SK-N-SH (cell line): ENCODE measurements at regions not wholly inside any gene's neighbourhood (a gene's known extent, or its start where the extent isn't known, plus 50 kb on each side); places are given as distances from the start of the nearest gene placed in this dataset.

Experiments
- CTCF ChIP-seq: fragments of 200-600 bp; sonication (generic); IDR thresholded peaks from 2 replicates; pipeline ENCODE4 v1.6.1; 2017; ENCODE audit warnings: antibody characterized with exemption, mild to moderate bottlenecking, moderate library complexity
- ELF1 ChIP-seq: IDR thresholded peaks from 2 replicates; pipeline ENCODE4 v1.4.0; 2012
- EP300 ChIP-seq, 2 experiments: IDR thresholded peaks; 2 replicates each; pipeline versions ENCODE4 v1.4.0 to v1.6.1; 2012; ENCODE audit warnings: borderline replicate concordance in 1 of 2, low read depth in 1 of 2, low read length in 1 of 2
- EZH2phosphoT487 ChIP-seq: fragments of 200-600 bp; sonication (generic); IDR thresholded peaks from 2 replicates; pipeline ENCODE4 v1.6.1; 2017; ENCODE audit warnings: low read depth, mixed run types, mild to moderate bottlenecking, antibody characterized with exemption, moderate library complexity, borderline replicate concordance
- FOXM1 ChIP-seq: IDR thresholded peaks from 2 replicates; pipeline ENCODE4 v1.4.0; 2012; ENCODE audit warnings: low read depth, mild to moderate bottlenecking
- IRF3 ChIP-seq: fragments of 150-350 bp; IDR thresholded peaks from 2 replicates; pipeline ENCODE4 v1.6.1; 2016; ENCODE audit warnings: mild to moderate bottlenecking, low read depth, low read length
- MXI1 ChIP-seq: IDR thresholded peaks from 2 replicates; pipeline ENCODE4 v1.6.1; 2012; ENCODE audit warnings: mild to moderate bottlenecking, low read depth, low read length, improper control_type of control experiment
- POLR2AphosphoS5 ChIP-seq: IDR thresholded peaks from 2 replicates; pipeline ENCODE4 v1.6.1; 2012; ENCODE audit warnings: low read depth, low read length
- RAD21 ChIP-seq: IDR thresholded peaks from 2 replicates; pipeline ENCODE4 v1.6.1; 2012; ENCODE audit warnings: mild to moderate bottlenecking, low read length
- RCOR1 ChIP-seq: fragments of 150-350 bp; IDR thresholded peaks from 2 replicates; pipeline ENCODE4 v1.6.1; 2017; ENCODE audit warnings: antibody characterized with exemption, low read length
- RFX5 ChIP-seq: IDR thresholded peaks from 2 replicates; pipeline ENCODE4 v1.6.1; 2012; ENCODE audit warnings: mild to moderate bottlenecking, improper control_type of control experiment, low read length
- TAF1 ChIP-seq: IDR thresholded peaks from 2 replicates; pipeline ENCODE4 v1.6.1; 2012; ENCODE audit warnings: low read depth, mild to moderate bottlenecking, low read length, moderate library complexity, borderline replicate concordance
- TCF12 ChIP-seq: IDR thresholded peaks from 2 replicates; pipeline ENCODE4 v1.4.0; 2012
- USF2 ChIP-seq: fragments of 150-350 bp; IDR thresholded peaks from 2 replicates; pipeline ENCODE4 v1.6.1; 2017; ENCODE audit warnings: antibody characterized with exemption, low read length, low read depth, borderline replicate concordance

- TF ChIP-seq CTCF (peak; percentile 91), EZH2phosphoT487 (no peak), TAF1 (no peak), POLR2AphosphoS5 (no peak), ELF1 (no peak), EP300 (IDR thresholded peaks at IDR 0.05; ENCODE audit: borderline replicate concordance in 1 of 2, low read depth in 1 of 2, low read length in 1 of 2) (no peak), RFX5 (no peak), TCF12 (no peak), RCOR1 (no peak), IRF3 (no peak), RAD21 (peak; percentile 82), FOXM1 (no peak), USF2 (no peak), MXI1 (no peak)
These were observed 205.9 kb upstream of the IGF1R start for GRCh38 chr15:98442379-98442833.
